ENCODE measurements at regions not wholly inside any gene's neighbourhood (a gene's known extent, or its start where the extent isn't known, plus 50 kb on each side); places are given as distances from the start of the nearest gene placed in this dataset.

DNA sequence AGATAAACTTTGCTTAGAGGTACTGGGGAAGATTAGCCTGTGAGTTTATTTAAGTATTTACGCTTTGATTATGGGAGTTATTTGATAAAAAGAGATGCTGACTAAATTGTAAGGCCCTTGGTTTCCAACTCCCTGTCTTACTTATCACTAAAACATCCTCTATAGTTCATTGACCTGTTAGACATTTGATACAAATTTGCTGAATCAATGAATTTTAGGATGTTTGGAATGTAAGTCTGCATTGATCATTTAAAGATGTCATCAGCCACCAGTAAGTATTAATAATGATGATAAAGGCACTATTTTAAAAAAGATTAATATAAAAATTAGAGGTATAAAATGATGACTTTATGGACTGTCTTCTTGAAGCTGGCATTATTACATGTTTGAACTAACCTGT, 340.6 kb downstream of the SPRY1 start:
- H3K4me1 ChIP-seq (ENCODE audit: low read depth, poor library complexity, severe bottlenecking): no peaks in the 10 kb centered on the region
- no peak overlapping the region for H3K4me3 ChIP-seq (IDR thresholded peaks at IDR 0.05; ENCODE audit: insufficient read depth, low read depth, low read length)
- no peak overlapping the region for H3K9ac ChIP-seq
- no peaks in the 10 kb centered on the region for H3K79me2 ChIP-seq (ENCODE audit: insufficient read depth, low read depth)
- no peaks in the 10 kb centered on the region for H3K27me3 ChIP-seq (ENCODE audit: insufficient read depth, low read depth)
- no peak overlapping the region for H2AFZ ChIP-seq (ENCODE audit: low read depth)
- no peak overlapping the region for H3K4me2 ChIP-seq
- no peak overlapping the region for H3K27ac ChIP-seq
- TF ChIP-seq, protein P1, sequence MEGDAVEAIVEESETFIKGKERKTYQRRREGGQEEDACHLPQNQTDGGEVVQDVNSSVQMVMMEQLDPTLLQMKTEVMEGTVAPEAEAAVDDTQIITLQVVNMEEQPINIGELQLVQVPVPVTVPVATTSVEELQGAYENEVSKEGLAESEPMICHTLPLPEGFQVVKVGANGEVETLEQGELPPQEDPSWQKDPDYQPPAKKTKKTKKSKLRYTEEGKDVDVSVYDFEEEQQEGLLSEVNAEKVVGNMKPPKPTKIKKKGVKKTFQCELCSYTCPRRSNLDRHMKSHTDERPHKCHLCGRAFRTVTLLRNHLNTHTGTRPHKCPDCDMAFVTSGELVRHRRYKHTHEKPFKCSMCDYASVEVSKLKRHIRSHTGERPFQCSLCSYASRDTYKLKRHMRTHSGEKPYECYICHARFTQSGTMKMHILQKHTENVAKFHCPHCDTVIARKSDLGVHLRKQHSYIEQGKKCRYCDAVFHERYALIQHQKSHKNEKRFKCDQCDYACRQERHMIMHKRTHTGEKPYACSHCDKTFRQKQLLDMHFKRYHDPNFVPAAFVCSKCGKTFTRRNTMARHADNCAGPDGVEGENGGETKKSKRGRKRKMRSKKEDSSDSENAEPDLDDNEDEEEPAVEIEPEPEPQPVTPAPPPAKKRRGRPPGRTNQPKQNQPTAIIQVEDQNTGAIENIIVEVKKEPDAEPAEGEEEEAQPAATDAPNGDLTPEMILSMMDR (conservative IDR thresholded peaks at IDR 0.05; ENCODE audit: low read depth, low read length): no peak
- H4K20me1 ChIP-seq (ENCODE audit: insufficient read depth): no peaks in the 10 kb centered on the region
- H3K36me3 ChIP-seq (ENCODE audit: insufficient read depth): no peaks in the 10 kb centered on the region

DNA sequence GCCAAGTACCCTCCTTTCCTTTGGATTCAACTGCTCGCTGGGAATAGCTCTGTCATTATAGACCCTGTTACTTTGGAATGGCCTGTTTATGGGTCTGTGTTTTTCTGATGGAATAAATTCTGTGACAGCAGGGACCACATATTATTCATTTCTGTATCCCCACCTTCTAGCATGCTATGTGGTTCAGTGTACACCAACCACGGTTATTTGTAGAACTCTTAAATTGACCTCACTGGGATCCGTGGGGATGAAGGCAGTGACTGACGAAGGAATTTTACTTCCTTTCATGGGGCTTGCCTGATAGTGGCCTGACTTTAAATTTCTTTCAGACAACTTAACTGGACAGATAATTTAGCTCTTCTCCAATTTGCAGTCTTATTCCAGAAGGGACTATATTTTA, 343.2 kb downstream of the SPRY1 start:
- TF ChIP-seq, protein P1 (conservative IDR thresholded peaks at IDR 0.05; ENCODE audit: low read depth, low read length): no peak
- Histone ChIP-seq H3K4me2 (no peak overlapping the region), H3K79me2 (ENCODE audit: insufficient read depth, low read depth) (no peaks in the 10 kb centered on the region), H3K36me3 (ENCODE audit: insufficient read depth) (no peaks in the 10 kb centered on the region), H2AFZ (ENCODE audit: low read depth) (no peak overlapping the region), H3K4me3 (IDR thresholded peaks at IDR 0.05; ENCODE audit: insufficient read depth, low read depth, low read length) (no peak overlapping the region), H3K27ac (no peak overlapping the region), H4K20me1 (ENCODE audit: insufficient read depth) (no peaks in the 10 kb centered on the region), H3K4me1 (ENCODE audit: low read depth, poor library complexity, severe bottlenecking) (no peaks in the 10 kb centered on the region), H3K27me3 (ENCODE audit: insufficient read depth, low read depth) (no peaks in the 10 kb centered on the region), H3K9ac (no peak overlapping the region)

DNA sequence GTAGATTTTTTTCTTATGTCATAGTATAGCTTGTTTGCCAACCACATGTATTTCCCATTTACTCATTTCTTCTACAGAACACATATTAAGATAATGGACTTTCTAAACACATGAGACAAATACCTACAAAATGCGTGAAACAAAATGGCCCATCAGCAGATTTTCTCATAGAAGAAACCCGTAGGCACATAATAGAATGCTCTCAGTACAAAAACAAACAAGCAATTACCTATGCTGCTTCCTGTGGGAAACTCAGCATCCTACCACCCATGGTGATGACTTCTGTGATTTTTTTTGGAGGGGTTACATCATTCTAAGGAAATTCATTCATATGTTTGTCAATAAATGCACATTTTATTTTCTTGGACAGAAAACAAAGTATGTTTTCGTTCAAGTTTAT, 343.6 kb downstream of the SPRY1 start:
- H3K4me2 ChIP-seq: no peak overlapping the region
- no peaks in the 10 kb centered on the region for H3K36me3 ChIP-seq (ENCODE audit: insufficient read depth)
- H3K79me2 ChIP-seq (ENCODE audit: insufficient read depth, low read depth): no peaks in the 10 kb centered on the region
- H3K4me3 ChIP-seq (IDR thresholded peaks at IDR 0.05; ENCODE audit: insufficient read depth, low read depth, low read length): no peak overlapping the region
- no peaks in the 10 kb centered on the region for H3K27me3 ChIP-seq (ENCODE audit: insufficient read depth, low read depth)
- no peak overlapping the region for H2AFZ ChIP-seq (ENCODE audit: low read depth)
- H3K9ac ChIP-seq: no peak overlapping the region
- no peak overlapping the region for H3K27ac ChIP-seq
- TF ChIP-seq, protein P1 (conservative IDR thresholded peaks at IDR 0.05; ENCODE audit: low read depth, low read length): no peak
- H4K20me1 ChIP-seq (ENCODE audit: insufficient read depth): no peaks in the 10 kb centered on the region
- no peaks in the 10 kb centered on the region for H3K4me1 ChIP-seq (ENCODE audit: low read depth, poor library complexity, severe bottlenecking)

DNA sequence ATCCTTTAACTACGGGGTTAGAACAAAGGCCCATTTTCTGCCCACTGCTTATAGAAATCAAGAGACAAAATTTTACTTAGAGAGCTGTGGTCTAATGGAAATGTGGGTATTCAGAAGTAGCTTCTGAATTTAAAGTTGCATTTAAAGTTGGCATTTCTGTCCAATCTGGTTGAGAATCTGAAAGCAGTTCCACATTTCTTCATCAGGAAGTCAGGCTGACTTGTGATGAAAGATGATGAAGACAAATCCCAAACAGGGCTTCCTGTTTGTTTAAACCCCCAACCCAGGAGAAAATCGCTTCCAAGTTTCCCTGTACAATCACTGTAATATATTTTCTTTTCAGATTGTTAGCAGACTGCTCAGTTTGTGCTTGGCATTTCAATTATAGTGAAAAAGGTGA, 345.3 kb downstream of the SPRY1 start:
- Histone ChIP-seq H3K4me1 (ENCODE audit: low read depth, poor library complexity, severe bottlenecking) (no peaks in the 10 kb centered on the region), H3K27me3 (ENCODE audit: insufficient read depth, low read depth) (no peaks in the 10 kb centered on the region), H2AFZ (ENCODE audit: low read depth) (no peak overlapping the region), H3K4me2 (no peak overlapping the region), H3K36me3 (ENCODE audit: insufficient read depth) (no peaks in the 10 kb centered on the region), H3K4me3 (IDR thresholded peaks at IDR 0.05; ENCODE audit: insufficient read depth, low read depth, low read length) (no peak overlapping the region), H3K27ac (no peak overlapping the region), H3K9ac (no peak overlapping the region), H4K20me1 (ENCODE audit: insufficient read depth) (no peaks in the 10 kb centered on the region), H3K79me2 (ENCODE audit: insufficient read depth, low read depth) (no peaks in the 10 kb centered on the region)
- TF ChIP-seq, protein P1 (conservative IDR thresholded peaks at IDR 0.05; ENCODE audit: low read depth, low read length): no peak

DNA sequence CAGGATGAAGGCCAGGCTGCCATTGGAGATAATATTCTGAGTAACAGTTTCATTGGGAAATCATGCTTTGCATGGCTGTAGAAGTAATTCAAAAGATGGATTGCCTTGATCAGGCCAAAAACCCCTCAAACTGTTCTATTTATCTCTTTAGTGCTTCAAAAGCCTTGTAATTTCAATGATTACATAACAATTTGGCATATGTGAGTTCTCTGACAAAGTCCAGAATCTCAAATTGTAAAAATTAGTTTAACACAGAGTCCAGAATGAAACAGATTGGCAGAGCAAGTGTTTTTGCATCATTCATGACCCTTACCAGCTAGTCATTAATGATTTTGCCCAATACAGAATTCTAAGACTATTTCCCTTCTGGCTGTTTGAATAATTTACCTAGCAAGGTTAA, 347.3 kb downstream of the SPRY1 start:
- H3K27ac ChIP-seq: no peak overlapping the region
- H3K79me2 ChIP-seq (ENCODE audit: insufficient read depth, low read depth): no peaks in the 10 kb centered on the region
- no peaks in the 10 kb centered on the region for H4K20me1 ChIP-seq (ENCODE audit: insufficient read depth)
- H3K9ac ChIP-seq: no peak overlapping the region
- H3K4me1 ChIP-seq (ENCODE audit: low read depth, poor library complexity, severe bottlenecking): no peaks in the 10 kb centered on the region
- H3K4me2 ChIP-seq: no peak overlapping the region
- H3K4me3 ChIP-seq (IDR thresholded peaks at IDR 0.05; ENCODE audit: insufficient read depth, low read depth, low read length): no peak overlapping the region
- H2AFZ ChIP-seq (ENCODE audit: low read depth): no peak overlapping the region
- TF ChIP-seq, protein P1 (conservative IDR thresholded peaks at IDR 0.05; ENCODE audit: low read depth, low read length): no peak
- no peaks in the 10 kb centered on the region for H3K27me3 ChIP-seq (ENCODE audit: insufficient read depth, low read depth)
- H3K36me3 ChIP-seq (ENCODE audit: insufficient read depth): no peaks in the 10 kb centered on the region

Data from KMS-11 (cell line).